ENCODE measurements at regions not wholly inside any gene's neighbourhood (a gene's known extent, or its start where the extent isn't known, plus 50 kb on each side); places are given as distances from the start of the nearest gene placed in this dataset.

GRCh38 chr17:68662479-68662878 lies 61.3 kb upstream of the FAM20A start:
- no peak for TF ChIP-seq CTCF (IDR thresholded peaks at IDR 0.05)
- TF ChIP-seq POLR2A (IDR thresholded peaks at IDR 0.05): no peak

Measured in adrenal gland (tissue), 5 donors.